GM19035 (cell line): ENCODE measurements at regions not wholly inside any gene's neighbourhood (a gene's known extent, or its start where the extent isn't known, plus 50 kb on each side); places are given as distances from the start of the nearest gene placed in this dataset.

Experiments
- ATAC-seq: cut with Tn5 transposase; IDR thresholded peaks from one replicate; pipeline ENCODE4 v1.9.1; 2021; ENCODE audit not compliant: unreplicated experiment

- ATAC-seq, result no peak
Observed at GRCh38 chr20:39473536-39473935, 511.4 kb downstream of the DHX35 start.

- ATAC-seq, result no peak
Observed at GRCh38 chr20:39468703-39469102, 506.6 kb downstream of the DHX35 start.

- ATAC-seq, result no peak
Observed at GRCh38 chr20:39464238-39464637, 502.1 kb downstream of the DHX35 start.

- no peak for ATAC-seq
Observed at GRCh38 chr20:39462416-39462945, 500.3 kb downstream of the DHX35 start.

GRCh38 chr20:39458452-39458851 lies 496.3 kb downstream of the DHX35 start:
- ATAC-seq, result no peak

GRCh38 chr20:39453890-39454289 lies 491.7 kb downstream of the DHX35 start:
- ATAC-seq, result no peak

- no peak for ATAC-seq
Observed at GRCh38 chr20:39452583-39453340, 490.6 kb downstream of the DHX35 start.

- ATAC-seq, result no peak
Observed at GRCh38 chr20:39451386-39451785, 489.2 kb downstream of the DHX35 start.

- ATAC-seq, result no peak
Observed at GRCh38 chr20:39446397-39446796, 484.3 kb downstream of the DHX35 start.

GRCh38 chr20:39445095-39445494 lies 483.0 kb downstream of the DHX35 start:
- ATAC-seq, result no peak

GRCh38 chr20:39433466-39433865 lies 471.3 kb downstream of the DHX35 start:
- ATAC-seq, result no peak

GRCh38 chr20:39431091-39431880 lies 469.1 kb downstream of the DHX35 start:
- no peak for ATAC-seq

GRCh38 chr20:39429726-39430125 lies 467.6 kb downstream of the DHX35 start:
- no peak for ATAC-seq

- ATAC-seq, result no peak
Observed at GRCh38 chr20:39424962-39425678, 463.0 kb downstream of the DHX35 start.

GRCh38 chr20:39421571-39422105 lies 459.5 kb downstream of the DHX35 start:
- no peak for ATAC-seq

- ATAC-seq, result no peak
Observed at GRCh38 chr20:39412091-39412490, 449.9 kb downstream of the DHX35 start.

GRCh38 chr20:39399463-39399862 lies 437.3 kb downstream of the DHX35 start:
- no peak for ATAC-seq

- ATAC-seq, result no peak
Observed at GRCh38 chr20:39398656-39399055, 436.5 kb downstream of the DHX35 start.

GRCh38 chr20:39397646-39398045 lies 435.5 kb downstream of the DHX35 start:
- no peak for ATAC-seq

- ATAC-seq, result no peak
Observed at GRCh38 chr20:39395478-39396291, 433.5 kb downstream of the DHX35 start.
